ENCODE measurements at regions not wholly inside any gene's neighbourhood (a gene's known extent, or its start where the extent isn't known, plus 50 kb on each side); places are given as distances from the start of the nearest gene placed in this dataset.

DNA sequence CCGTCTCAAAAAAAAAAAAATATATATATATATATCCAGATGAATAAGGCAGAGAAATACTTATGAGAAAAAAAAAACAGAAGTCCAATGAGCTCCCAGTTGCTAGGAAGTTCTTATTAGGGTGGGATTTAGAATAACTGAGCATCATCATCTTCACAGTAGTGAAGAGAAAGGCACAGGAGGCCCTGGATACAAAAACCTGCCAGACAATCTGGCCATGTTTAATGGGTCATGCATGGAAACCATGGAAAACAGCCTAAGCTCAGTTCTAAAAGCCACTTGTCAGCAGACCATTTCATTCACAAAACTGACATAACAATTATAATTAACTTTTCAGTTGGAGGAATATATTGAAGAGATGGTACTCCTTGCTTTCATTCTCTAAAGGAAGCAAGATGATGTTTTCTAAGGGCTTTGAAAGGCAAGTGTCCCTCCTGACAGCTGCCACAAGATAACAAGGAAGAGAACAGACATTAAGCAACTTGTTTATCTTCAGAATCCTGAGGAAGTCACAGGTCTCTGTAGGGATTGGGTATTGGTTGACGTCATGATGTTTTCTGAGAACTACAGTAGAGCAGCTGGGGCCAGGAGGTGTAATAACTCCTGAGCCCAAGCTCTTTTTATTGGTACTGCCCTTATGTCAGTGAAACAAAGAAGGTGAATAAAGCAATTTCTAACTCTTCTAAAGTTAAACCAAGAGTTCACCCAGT, 463.1 kb downstream of the DMAC1 start:
- no peak for TF ChIP-seq CTCF (IDR thresholded peaks at IDR 0.05; ENCODE audit: low read depth, low read length, missing control alignments)
- DNase-seq (ENCODE audit: low read depth): no peak
- no peak overlapping the region for H3K4me3 ChIP-seq (ENCODE audit: low read depth, low read length)

DNA sequence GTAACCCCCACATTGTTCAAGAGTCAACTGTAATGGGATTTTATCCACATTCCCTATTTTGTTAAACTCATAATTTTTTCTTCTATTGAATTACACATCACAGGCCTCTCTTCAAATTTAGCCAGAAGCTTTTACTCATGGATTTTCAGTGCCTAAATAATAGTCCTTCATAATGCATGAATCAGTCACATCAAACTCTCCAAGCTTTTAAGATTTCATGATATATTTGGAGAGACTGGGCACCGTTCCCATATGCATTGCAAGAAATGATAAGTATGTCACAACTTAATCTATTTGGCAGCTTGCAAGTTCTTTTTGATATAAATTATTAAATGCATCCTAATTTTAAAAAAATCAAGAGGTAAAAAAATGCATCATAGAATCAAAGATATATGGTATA, 465.9 kb downstream of the DMAC1 start:
- no peak for DNase-seq (ENCODE audit: low read depth)
- TF ChIP-seq CTCF (IDR thresholded peaks at IDR 0.05; ENCODE audit: low read depth, low read length, missing control alignments): no peak

GRCh38 chr9:7332780-7333179, 466.8 kb downstream of the DMAC1 start:
- H3K4me3 ChIP-seq (ENCODE audit: low read depth, low read length): no peak overlapping the region
- no peak for TF ChIP-seq CTCF (IDR thresholded peaks at IDR 0.05; ENCODE audit: low read depth, low read length, missing control alignments)
- no peak for DNase-seq (ENCODE audit: low read depth)

More for the DNA sequence above, 465.9 kb downstream of the DMAC1 start:
- no peak overlapping the region for H3K4me3 ChIP-seq (ENCODE audit: low read depth, low read length)

DNA sequence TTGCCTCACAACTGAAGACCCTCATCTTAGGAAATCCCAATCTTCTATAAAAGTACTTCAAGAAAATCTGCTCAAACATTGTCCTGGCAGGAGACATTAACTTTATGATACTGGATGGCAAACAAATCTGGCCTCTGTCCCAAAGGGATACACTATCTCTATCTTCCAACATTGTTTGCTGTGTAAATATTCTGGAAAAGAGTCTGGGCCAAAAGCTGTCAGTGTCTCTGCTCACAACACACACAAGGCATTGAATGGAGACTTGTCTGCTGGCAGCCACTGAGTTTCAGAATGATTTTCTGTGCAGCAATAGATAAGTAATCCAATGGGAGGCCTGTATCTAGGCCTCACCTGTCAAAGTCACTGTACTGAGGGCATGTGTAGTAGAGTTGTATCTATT, 471.1 kb downstream of the DMAC1 start:
- no peak for TF ChIP-seq CTCF (IDR thresholded peaks at IDR 0.05; ENCODE audit: low read depth, low read length, missing control alignments)
- no peak for DNase-seq (ENCODE audit: low read depth)
- H3K4me3 ChIP-seq (ENCODE audit: low read depth, low read length): no peak overlapping the region

GRCh38 chr9:7325995-7326394, 473.6 kb downstream of the DMAC1 start:
- H3K4me3 ChIP-seq (ENCODE audit: low read depth, low read length): no peak overlapping the region
- DNase-seq (ENCODE audit: low read depth): no peak
- no peak for TF ChIP-seq CTCF (IDR thresholded peaks at IDR 0.05; ENCODE audit: low read depth, low read length, missing control alignments)

GRCh38 chr9:7324152-7324598, 475.4 kb downstream of the DMAC1 start:
- no peak overlapping the region for H3K4me3 ChIP-seq (ENCODE audit: low read depth, low read length)
- TF ChIP-seq CTCF (IDR thresholded peaks at IDR 0.05; ENCODE audit: low read depth, low read length, missing control alignments): no peak
- DNase-seq (ENCODE audit: low read depth): no peak

DNA sequence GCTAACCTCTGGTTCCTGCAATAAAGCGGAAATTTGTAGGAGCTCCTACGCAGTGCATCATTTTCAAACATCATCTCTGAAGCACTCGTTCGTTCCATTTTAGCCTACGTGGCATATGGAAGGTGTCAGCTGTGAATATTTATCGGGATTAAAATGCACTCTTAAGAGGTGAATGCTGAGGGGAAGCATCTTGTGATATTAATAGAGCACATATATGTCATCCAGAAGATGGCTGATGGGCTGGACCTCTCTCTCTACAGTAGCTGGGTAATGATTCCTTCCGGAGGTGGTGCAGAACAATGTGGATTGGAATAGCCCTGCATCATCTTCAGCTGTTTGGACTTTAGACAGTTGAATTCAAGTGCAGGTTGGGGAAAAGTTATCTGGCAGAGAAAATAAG, 478.7 kb downstream of the DMAC1 start:
- H3K4me3 ChIP-seq (ENCODE audit: low read depth, low read length): no peak overlapping the region
- no peak for TF ChIP-seq CTCF (IDR thresholded peaks at IDR 0.05; ENCODE audit: low read depth, low read length, missing control alignments)
- no peak for DNase-seq (ENCODE audit: low read depth)

Measured in GM12864 (cell line).